Esophagus (tissue), 2 donors: ENCODE measurements at regions not wholly inside any gene's neighbourhood (a gene's known extent, or its start where the extent isn't known, plus 50 kb on each side); places are given as distances from the start of the nearest gene placed in this dataset.
"Not testable (repeated sequence)": the region's sequence is repeated elsewhere in the genome, so short reads cannot be mapped to it uniquely, and the experiment has no call there.

Experiments
- H3K27ac ChIP-seq, 2 donors: one replicate each; pipeline ENCODE4 v1.5.1; 2013; ENCODE audit warnings: low read depth in 2 of 2, mild to moderate bottlenecking in 2 of 2, inconsistent platforms in 1 of 2, low read length in 1 of 2, moderate library complexity in 1 of 2
- H3K27me3 ChIP-seq, 2 donors: one replicate each; pipeline ENCODE4 v1.6.1; 2013; ENCODE audit warnings: low read length in 2 of 2, control low read depth in 1 of 2, mild to moderate bottlenecking in 1 of 2; ENCODE audit not compliant: insufficient read depth in 2 of 2, control insufficient read depth in 1 of 2
- H3K36me3 ChIP-seq, 2 donors: one replicate each; pipeline ENCODE4 v1.6.1; 2013; ENCODE audit warnings: low read length in 1 of 2; ENCODE audit not compliant: control insufficient read depth in 2 of 2, insufficient read depth in 2 of 2
- H3K4me1 ChIP-seq, 2 donors: one replicate each; pipeline ENCODE4 v1.6.1; 2013; ENCODE audit warnings: low read length in 1 of 2; ENCODE audit not compliant: control insufficient read depth in 2 of 2, insufficient read depth in 2 of 2
- H3K4me3 ChIP-seq, 2 donors: one replicate each; pipeline ENCODE4 v1.5.1; 2013; ENCODE audit warnings: low read length in 2 of 2, mild to moderate bottlenecking in 2 of 2, low read depth in 1 of 2, moderate library complexity in 1 of 2
- H3K9me3 ChIP-seq, 2 donors: one replicate each; pipeline ENCODE4 v1.6.1; 2013; ENCODE audit warnings: mild to moderate bottlenecking in 2 of 2, low read depth in 1 of 2, low read length in 1 of 2, moderate library complexity in 1 of 2; ENCODE audit not compliant: control insufficient read depth in 2 of 2, insufficient read depth in 1 of 2
- WGBS, 2 donors: extraction: QIAGEN DNeasy Blood & Tissue Kit; methylation state at CpG; one replicate each; pipeline ENCODE4 v1.1.7; 2013; 5-methylcytosine and 5-hydroxymethylcytosine counted together
- donor health status: healthy with polysubstance abuse.
- donor health status: Bipolar disorder and iron deficiency.

DNA sequence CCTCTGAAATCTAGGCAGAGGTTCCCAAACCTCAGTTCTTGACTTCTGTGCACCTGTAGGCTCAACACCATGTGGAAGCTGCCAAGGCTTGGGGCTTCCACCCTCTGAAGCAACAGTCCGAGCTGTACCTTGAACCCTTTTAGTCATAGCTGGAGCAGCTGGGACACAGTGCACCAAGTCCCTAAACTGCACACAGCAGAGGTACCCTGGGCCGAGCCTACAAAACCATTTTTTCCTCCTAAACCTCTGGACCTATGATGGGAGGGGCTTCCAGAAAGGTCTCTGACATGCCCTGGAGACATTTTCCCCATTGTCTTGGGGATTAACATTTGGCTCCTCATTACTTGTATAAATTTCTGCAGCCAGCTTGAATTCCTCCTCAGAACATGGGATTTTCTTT, 168.8 kb downstream of the TLE3 start:
- not testable (repeated sequence) for H3K36me3 ChIP-seq, H3K27ac ChIP-seq, H3K4me1 ChIP-seq, H3K27me3 ChIP-seq, H3K4me3 ChIP-seq, H3K9me3 ChIP-seq
- 70 to 87% methylated on average over 2 of the region's 2 CpGs for WGBS, 2 donors

GRCh38 chr15:69929905-69930630, 167.6 kb downstream of the TLE3 start:
- Histone ChIP-seq H3K4me1 (no peaks in the 10 kb centered on the region), H3K4me3 (no peak overlapping the region), H3K9me3 (peaks cover 0 to 10% of the 10 kb centered on the region in 2 donors), H3K27ac (no peak overlapping the region), H3K36me3 (no peaks in the 10 kb centered on the region), H3K27me3 (no peaks in the 10 kb centered on the region)
- 83 to 85% methylated on average over 10 of the region's 10 CpGs for WGBS, 2 donors

- 90 to 92% methylated on average over 5 of the region's 5 CpGs for WGBS, 2 donors
- Histone ChIP-seq H3K4me3 (no peak overlapping the region), H3K4me1 (no peaks in the 10 kb centered on the region), H3K27ac (no peak overlapping the region), H3K9me3 (peaks cover 0 to 8% of the 10 kb centered on the region in 2 donors), H3K36me3 (no peaks in the 10 kb centered on the region), H3K27me3 (no peaks in the 10 kb centered on the region)
Observed at GRCh38 chr15:69930754-69931153, 167.0 kb downstream of the TLE3 start.

DNA sequence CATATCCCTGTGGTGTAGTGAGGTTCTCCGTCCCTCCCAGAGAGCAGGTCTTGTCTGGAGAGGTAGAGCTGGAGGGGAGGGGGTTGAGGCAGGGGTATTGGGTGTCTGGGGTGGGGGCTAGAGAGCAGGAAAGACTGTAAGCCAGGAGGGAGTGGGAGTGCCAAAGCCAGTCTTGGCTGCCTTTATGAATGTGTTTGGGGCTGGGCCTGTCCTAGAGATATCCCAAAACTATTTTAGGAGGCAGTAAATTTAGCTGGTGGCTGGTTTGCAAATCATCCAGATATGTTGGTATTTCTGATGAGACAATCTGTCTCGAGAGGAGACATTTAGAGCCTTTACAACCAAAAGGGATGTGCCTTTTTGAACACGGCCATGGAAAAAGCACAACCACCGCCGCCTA, 166.6 kb downstream of the TLE3 start:
- Histone ChIP-seq H3K27ac (no peak overlapping the region), H3K27me3 (no peaks in the 10 kb centered on the region), H3K4me1 (no peaks in the 10 kb centered on the region), H3K9me3 (peaks cover 0 to 8% of the 10 kb centered on the region in 2 donors), H3K36me3 (no peaks in the 10 kb centered on the region), H3K4me3 (no peak overlapping the region)
- WGBS, 2 donors, result 83 to 87% methylated on average over 5 of the region's 5 CpGs

- Histone ChIP-seq H3K27ac (no peak overlapping the region), H3K36me3 (no peaks in the 10 kb centered on the region), H3K27me3 (no peaks in the 10 kb centered on the region), H3K4me3 (no peak overlapping the region), H3K4me1 (no peaks in the 10 kb centered on the region), H3K9me3 (peaks cover 0 to 4% of the 10 kb centered on the region in 2 donors)
- 82 to 87% methylated on average over 4 of the region's 4 CpGs for WGBS, 2 donors
Observed at GRCh38 chr15:69934607-69935006, 163.1 kb downstream of the TLE3 start.

DNA sequence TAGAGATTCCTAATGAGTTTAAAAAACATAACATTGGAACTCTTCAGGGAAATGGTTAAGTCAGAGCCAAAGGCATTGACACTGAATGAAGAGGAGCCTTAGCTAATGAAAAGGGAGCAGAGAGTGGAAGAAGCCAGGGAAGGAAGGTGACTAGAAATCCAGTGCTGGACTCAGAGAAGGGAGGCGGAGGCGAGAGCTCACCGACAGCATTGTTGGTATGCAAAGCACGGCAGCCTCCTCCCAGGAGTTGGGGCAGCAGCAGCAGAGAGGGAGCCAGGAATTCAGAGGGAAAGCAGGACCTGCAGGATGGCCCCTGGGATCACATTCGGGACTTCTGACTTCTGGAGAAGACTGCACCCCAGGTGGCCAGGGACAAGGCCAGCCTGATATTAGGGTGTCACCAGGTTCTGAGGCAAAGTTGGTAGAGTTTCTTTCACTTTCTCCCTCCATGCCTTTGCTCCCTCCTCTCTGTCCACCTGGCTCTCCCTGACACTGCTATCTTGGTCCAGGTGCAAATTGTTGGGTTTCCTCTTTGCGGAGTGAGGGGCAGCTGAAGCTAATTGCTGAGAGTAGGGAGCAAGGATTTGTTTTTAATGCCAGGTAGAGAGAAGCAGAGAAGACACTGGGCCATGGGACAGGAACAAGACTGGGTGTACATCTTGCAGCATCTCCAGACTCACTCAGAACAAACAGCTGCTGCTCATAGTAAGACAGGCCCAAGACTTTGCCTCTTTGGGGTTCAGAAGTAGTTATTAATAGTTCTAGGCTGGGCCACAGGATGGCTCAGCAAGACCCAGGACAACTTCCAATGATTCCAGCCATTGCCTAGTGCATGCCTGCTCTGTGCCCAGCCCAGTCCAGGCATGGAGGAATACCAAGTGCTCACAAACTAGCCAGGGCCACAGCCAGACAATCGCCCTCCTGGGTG, 157.9 kb downstream of the TLE3 start:
- Histone ChIP-seq H3K27ac (no peak overlapping the region), H3K27me3 (no peaks in the 10 kb centered on the region), H3K36me3 (no peaks in the 10 kb centered on the region), H3K4me3 (no peak overlapping the region), H3K9me3 (peaks cover 0 to 2% of the 10 kb centered on the region in 2 donors), H3K4me1 (peaks cover 0 to 5% of the 10 kb centered on the region in 2 donors)
- 65 to 70% methylated on average over 7 of the region's 7 CpGs for WGBS, 2 donors

DNA sequence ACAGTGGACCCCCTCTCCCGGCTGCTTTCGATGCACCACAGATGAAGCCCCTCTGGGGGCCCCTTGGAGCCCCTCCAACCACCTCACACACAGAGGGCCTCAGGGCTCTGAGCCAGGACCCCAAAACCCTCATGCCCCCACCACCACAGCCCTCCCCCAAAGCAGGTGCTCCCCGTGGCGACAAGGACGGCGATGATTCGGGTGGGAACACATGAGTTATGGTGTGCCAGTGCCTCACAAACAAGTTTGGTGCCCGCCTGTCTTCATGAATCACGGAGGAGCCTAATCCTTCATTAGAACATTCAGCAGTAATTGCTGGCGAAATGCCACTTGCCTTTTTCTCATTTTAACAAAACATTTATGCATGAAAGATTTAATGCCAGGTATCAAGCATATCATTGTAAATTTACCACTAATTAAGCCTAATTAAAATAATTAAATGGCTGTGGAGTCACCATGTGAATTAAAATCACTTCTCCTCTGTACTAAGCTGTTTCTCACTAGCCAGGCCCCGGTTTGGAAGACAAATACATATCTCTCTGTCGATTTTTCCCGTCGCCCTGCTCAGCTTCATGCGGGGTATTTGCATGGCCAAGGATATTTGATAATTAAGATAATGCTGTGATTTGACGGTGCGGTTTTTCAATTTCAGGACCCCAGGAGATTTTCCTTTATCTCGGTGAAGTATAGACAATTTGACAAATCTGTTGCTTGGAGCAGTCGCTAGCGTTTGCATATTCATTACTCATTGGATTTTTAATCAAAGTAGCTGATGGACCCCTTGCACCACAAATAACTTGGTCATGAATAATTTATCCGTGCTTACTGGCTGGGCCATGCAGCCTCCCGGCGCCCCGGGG, 157.0 kb downstream of the TLE3 start:
- Histone ChIP-seq H3K36me3 (no peaks in the 10 kb centered on the region), H3K4me1 (peaks cover 0 to 5% of the 10 kb centered on the region in 2 donors), H3K4me3 (no peak overlapping the region), H3K27me3 (no peaks in the 10 kb centered on the region), H3K27ac (no peak overlapping the region), H3K9me3 (no peaks in the 10 kb centered on the region)
- 84 to 85% methylated on average over 24 of the region's 24 CpGs for WGBS, 2 donors

DNA sequence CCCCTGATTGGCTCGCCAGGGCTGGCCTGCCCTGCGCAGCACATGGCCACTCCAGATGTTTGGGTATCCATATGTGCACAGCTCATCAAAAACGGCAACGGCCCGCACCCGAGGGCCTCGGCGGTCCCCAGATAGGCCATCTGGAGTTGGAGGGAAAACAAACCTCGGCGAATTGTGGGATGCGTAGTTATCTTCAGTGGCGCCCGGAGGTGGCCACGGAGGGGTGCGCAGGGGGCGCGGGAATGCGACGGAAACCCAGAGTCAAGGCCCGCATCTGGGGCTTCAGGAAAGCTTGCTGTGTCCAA, 156.5 kb downstream of the TLE3 start:
- no peak overlapping the region for H3K27ac ChIP-seq
- no peaks in the 10 kb centered on the region for H3K27me3 ChIP-seq
- no peak overlapping the region for H3K4me3 ChIP-seq
- 94 to 95% methylated on average over 20 of the region's 20 CpGs for WGBS, 2 donors
- no peaks in the 10 kb centered on the region for H3K36me3 ChIP-seq
- peaks cover 0 to 5% of the 10 kb centered on the region in 2 donors for H3K4me1 ChIP-seq
- no peaks in the 10 kb centered on the region for H3K9me3 ChIP-seq

DNA sequence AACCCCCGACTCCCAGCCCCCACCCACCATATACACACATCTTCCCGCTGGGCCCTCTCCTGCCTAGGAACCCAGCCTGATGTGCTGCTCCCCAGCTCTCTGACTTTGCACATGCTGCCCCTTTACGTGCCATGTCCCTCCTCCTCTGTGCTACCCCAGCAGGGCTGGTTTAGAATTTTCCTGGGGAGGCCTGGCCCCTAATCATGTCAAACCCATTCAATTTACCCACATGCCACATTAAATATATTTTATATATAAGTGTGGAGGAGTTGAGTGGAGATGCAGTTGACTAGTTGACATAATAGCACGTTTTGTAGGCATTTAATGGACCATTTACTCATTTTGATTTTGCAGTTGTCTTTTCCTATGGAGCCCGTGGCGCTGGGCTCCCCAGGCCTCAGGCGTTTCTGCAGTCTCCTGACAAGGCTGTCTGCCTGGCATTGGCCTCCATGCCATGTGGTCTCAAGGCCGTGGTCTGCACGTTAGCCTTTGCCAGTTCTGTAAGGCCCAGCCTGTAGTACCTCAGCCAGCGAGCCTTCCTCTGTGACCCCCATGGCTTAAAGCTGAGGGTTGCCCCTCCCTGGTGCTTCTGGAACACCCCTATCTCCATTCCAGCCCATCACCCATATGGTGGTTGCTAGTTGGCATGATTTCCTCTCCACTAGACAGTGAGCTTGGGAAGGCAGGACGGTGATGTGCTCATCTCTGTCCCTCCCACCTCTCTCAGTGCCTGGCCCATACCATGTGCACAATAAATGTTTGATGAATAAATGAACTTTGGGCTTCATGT, 155.8 kb downstream of the TLE3 start:
- peaks cover 0 to 5% of the 10 kb centered on the region in 2 donors for H3K4me1 ChIP-seq
- no peak overlapping the region for H3K4me3 ChIP-seq
- no peaks in the 10 kb centered on the region for H3K36me3 ChIP-seq
- H3K27me3 ChIP-seq, result no peaks in the 10 kb centered on the region
- 84 to 88% methylated on average over 11 of the region's 11 CpGs for WGBS, 2 donors
- no peaks in the 10 kb centered on the region for H3K9me3 ChIP-seq
- H3K27ac ChIP-seq, result no peak overlapping the region
